ENCODE measurements at regions not wholly inside any gene's neighbourhood (a gene's known extent, or its start where the extent isn't known, plus 50 kb on each side); places are given as distances from the start of the nearest gene placed in this dataset.

DNA sequence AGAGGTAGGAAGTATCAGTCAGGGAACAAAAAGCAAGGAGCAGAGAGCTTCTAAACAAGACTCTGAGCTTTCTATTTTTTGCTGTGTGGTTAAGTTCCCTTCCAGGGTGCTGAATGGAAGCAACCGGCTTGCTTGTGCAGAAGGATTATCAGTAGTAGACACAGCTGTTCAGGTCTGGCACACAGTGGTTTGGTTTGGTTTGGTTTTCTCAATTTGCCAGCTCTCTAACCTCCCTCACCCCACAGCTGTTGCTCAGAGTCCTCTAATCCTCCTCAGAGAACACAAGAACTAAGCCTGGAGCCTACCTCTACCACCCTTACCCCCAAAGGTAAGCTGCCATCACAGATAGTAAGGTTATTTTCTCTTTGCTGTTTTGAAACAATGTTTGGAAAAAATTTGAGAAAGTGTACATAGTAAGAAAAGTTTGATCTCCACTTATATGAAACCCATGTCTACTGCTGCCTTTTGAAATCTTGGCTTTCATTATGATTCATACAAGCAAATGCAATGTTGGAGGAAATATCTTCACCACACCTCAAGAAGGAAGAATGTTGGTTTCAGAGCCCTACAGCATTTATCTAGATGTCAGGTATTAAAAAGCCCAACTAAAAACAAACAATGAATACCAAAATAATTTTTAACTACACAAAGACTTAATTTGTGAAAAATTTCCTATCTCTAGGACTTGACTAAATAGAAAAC lies 255.3 kb downstream of the NR4A2 start:
- H3K9me3 Mint-ChIP-seq = peaks cover 2% of the 10 kb centered on the region
- H3K27me3 Mint-ChIP-seq (ENCODE audit: low read depth) = no peaks in the 10 kb centered on the region
- CTCF ChIA-PET = no interaction called here
- no peaks in the 10 kb centered on the region for H3K4me1 Mint-ChIP-seq (ENCODE audit: low read depth)
- intact Hi-C loops (cut with micrococcal nuclease) = loop anchor here (10.0 kb wide), 1 partner anchor 818 kb away; no protein-coding TSS in a partner anchor
- H3K36me3 Mint-ChIP-seq (ENCODE audit: low read depth) = no peaks in the 10 kb centered on the region
- no peak overlapping the region for H3K4me3 Mint-ChIP-seq
- no peak overlapping the region for H3K27ac Mint-ChIP-seq
- no peak for DNase-seq

- no peak overlapping the region for H3K27ac Mint-ChIP-seq
- H3K4me1 Mint-ChIP-seq (ENCODE audit: low read depth) = no peaks in the 10 kb centered on the region
- intact Hi-C loops (cut with micrococcal nuclease) = loop anchor here (2.0 to 10.0 kb wide), 2 partner anchors 525 to 691 kb away; no protein-coding TSS in a partner anchor
- no peak overlapping the region for H3K4me3 Mint-ChIP-seq
- H3K9me3 Mint-ChIP-seq = no peaks in the 10 kb centered on the region
- peak; percentile 11 for DNase-seq
- CTCF ChIA-PET = no interaction called here
- H3K27me3 Mint-ChIP-seq (ENCODE audit: low read depth) = no peaks in the 10 kb centered on the region
- H3K36me3 Mint-ChIP-seq (ENCODE audit: low read depth) = no peaks in the 10 kb centered on the region
Measured at GRCh38 chr2:156065912-156066311, 266.6 kb downstream of the NR4A2 start.

- H3K27me3 Mint-ChIP-seq (ENCODE audit: low read depth) = no peaks in the 10 kb centered on the region
- CTCF ChIA-PET = no interaction called here
- no peaks in the 10 kb centered on the region for H3K4me1 Mint-ChIP-seq (ENCODE audit: low read depth)
- no peaks in the 10 kb centered on the region for H3K9me3 Mint-ChIP-seq
- no peak overlapping the region for H3K4me3 Mint-ChIP-seq
- intact Hi-C loops (cut with micrococcal nuclease) = loop anchor here (10.0 kb wide), 1 partner anchor 690 kb away; no protein-coding TSS in a partner anchor
- no peak overlapping the region for H3K27ac Mint-ChIP-seq
- DNase-seq = no peak
- no peaks in the 10 kb centered on the region for H3K36me3 Mint-ChIP-seq (ENCODE audit: low read depth)
Measured at GRCh38 chr2:156064540-156064939, 268.0 kb downstream of the NR4A2 start.

DNA sequence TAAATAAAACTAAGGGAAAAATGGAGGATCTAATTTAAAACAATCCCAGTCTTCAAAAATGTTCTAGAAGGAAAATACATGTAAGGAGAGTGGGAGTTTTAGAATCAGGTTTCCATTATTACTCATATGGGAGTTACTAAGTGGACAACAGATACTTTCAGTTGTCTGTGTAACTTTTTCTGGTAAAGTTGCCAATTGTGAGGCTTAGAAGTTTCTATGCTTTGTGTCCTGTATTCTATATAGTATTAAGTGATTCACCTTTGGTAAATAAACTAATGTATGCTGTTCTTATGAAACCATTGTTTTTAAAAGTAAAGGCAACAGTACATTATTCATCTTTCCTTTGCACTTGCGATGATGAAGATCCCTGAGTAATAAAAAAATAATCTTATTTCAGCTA lies 274.9 kb downstream of the NR4A2 start:
- H3K4me3 Mint-ChIP-seq = no peak overlapping the region
- no peaks in the 10 kb centered on the region for H3K36me3 Mint-ChIP-seq (ENCODE audit: low read depth)
- no peaks in the 10 kb centered on the region for H3K9me3 Mint-ChIP-seq
- intact Hi-C loops (cut with micrococcal nuclease) = no loop called here
- no peak overlapping the region for H3K27ac Mint-ChIP-seq
- CTCF ChIA-PET = no interaction called here
- H3K4me1 Mint-ChIP-seq (ENCODE audit: low read depth) = no peaks in the 10 kb centered on the region
- peaks cover 4% of the 10 kb centered on the region for H3K27me3 Mint-ChIP-seq (ENCODE audit: low read depth)
- DNase-seq = no peak

DNA sequence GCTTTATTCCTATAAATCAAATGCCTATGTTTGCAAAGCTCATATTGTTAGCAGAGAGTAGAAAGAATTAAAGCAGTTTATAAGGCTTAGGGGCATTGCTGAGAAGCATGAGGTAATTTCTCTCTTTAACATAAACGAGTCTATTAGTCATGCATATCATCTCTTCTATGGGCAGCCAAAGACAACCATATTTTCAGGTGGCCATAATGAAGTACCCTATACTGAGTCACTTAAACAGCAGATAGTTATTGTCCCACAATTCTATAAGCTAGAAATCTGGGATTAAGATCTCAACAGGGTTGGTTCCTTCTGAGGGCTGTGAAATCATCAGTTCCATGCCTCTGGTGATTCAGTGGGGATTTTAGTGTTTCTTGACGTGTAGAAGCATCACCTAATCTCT lies 277.5 kb downstream of the NR4A2 start:
- no peak overlapping the region for H3K4me3 Mint-ChIP-seq
- no peaks in the 10 kb centered on the region for H3K9me3 Mint-ChIP-seq
- no peak overlapping the region for H3K27ac Mint-ChIP-seq
- no peaks in the 10 kb centered on the region for H3K36me3 Mint-ChIP-seq (ENCODE audit: low read depth)
- no peak for DNase-seq
- H3K4me1 Mint-ChIP-seq (ENCODE audit: low read depth) = no peaks in the 10 kb centered on the region
- intact Hi-C loops (cut with micrococcal nuclease) = no loop called here
- CTCF ChIA-PET = no interaction called here
- peaks cover 4% of the 10 kb centered on the region for H3K27me3 Mint-ChIP-seq (ENCODE audit: low read depth)

DNA sequence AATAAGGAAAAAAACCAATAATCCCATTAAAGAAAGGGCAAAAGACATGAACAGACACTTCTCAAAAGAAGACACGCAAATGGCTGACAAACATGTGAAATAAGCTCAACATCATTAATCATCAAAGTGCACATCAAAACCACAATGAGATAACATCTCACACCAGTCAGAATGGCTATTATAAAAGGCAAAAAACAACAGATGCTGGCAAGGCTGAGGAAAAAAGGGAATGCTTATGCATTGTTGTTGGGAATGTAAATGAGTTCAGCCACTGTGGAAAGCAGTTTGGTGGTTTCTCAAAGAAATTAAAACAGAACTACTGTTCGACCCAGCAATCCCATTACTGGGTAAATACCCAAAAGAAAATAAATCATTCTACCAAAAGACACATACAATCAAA lies 285.6 kb downstream of the NR4A2 start:
- CTCF ChIA-PET = no interaction called here
- Mint-ChIP-seq H3K36me3 (ENCODE audit: low read depth) (no peaks in the 10 kb centered on the region), H3K27ac (no peak overlapping the region), H3K9me3 (no peaks in the 10 kb centered on the region), H3K4me3 (no peak overlapping the region), H3K4me1 (ENCODE audit: low read depth) (no peaks in the 10 kb centered on the region), H3K27me3 (ENCODE audit: low read depth) (no peaks in the 10 kb centered on the region)
- DNase-seq = no peak
- intact Hi-C loops (cut with micrococcal nuclease) = no loop called here

GRCh38 chr2:156042895-156043294 lies 289.6 kb downstream of the NR4A2 start:
- Mint-ChIP-seq H3K36me3 (ENCODE audit: low read depth) (no peaks in the 10 kb centered on the region), H3K27me3 (ENCODE audit: low read depth) (no peaks in the 10 kb centered on the region), H3K4me3 (no peak overlapping the region), H3K27ac (no peak overlapping the region), H3K4me1 (ENCODE audit: low read depth) (no peaks in the 10 kb centered on the region), H3K9me3 (no peaks in the 10 kb centered on the region)
- intact Hi-C loops (cut with micrococcal nuclease) = no loop called here
- CTCF ChIA-PET = interaction anchor here (0.6 kb wide), 1 partner anchor 483 kb away, joined by 3 read pairs; no protein-coding TSS in a partner anchor
- no peak for DNase-seq

GRCh38 chr2:156038021-156038420 lies 294.5 kb downstream of the NR4A2 start:
- intact Hi-C loops (cut with micrococcal nuclease) = no loop called here
- H3K36me3 Mint-ChIP-seq (ENCODE audit: low read depth) = no peaks in the 10 kb centered on the region
- H3K27ac Mint-ChIP-seq = no peak overlapping the region
- CTCF ChIA-PET = no interaction called here
- no peaks in the 10 kb centered on the region for H3K9me3 Mint-ChIP-seq
- no peaks in the 10 kb centered on the region for H3K27me3 Mint-ChIP-seq (ENCODE audit: low read depth)
- no peak for DNase-seq
- no peaks in the 10 kb centered on the region for H3K4me1 Mint-ChIP-seq (ENCODE audit: low read depth)
- no peak overlapping the region for H3K4me3 Mint-ChIP-seq

GRCh38 chr2:156037482-156037881 lies 295.0 kb downstream of the NR4A2 start:
- no peaks in the 10 kb centered on the region for H3K9me3 Mint-ChIP-seq
- no peak overlapping the region for H3K27ac Mint-ChIP-seq
- H3K4me3 Mint-ChIP-seq = no peak overlapping the region
- H3K27me3 Mint-ChIP-seq (ENCODE audit: low read depth) = no peaks in the 10 kb centered on the region
- intact Hi-C loops (cut with micrococcal nuclease) = no loop called here
- no peaks in the 10 kb centered on the region for H3K4me1 Mint-ChIP-seq (ENCODE audit: low read depth)
- DNase-seq = no peak
- H3K36me3 Mint-ChIP-seq (ENCODE audit: low read depth) = no peaks in the 10 kb centered on the region
- CTCF ChIA-PET = no interaction called here

GRCh38 chr2:156031121-156031520 lies 301.4 kb downstream of the NR4A2 start:
- H3K36me3 Mint-ChIP-seq (ENCODE audit: low read depth) = no peaks in the 10 kb centered on the region
- H3K27ac Mint-ChIP-seq = no peak overlapping the region
- peaks cover 1% of the 10 kb centered on the region for H3K27me3 Mint-ChIP-seq (ENCODE audit: low read depth)
- H3K4me1 Mint-ChIP-seq (ENCODE audit: low read depth) = no peaks in the 10 kb centered on the region
- CTCF ChIA-PET = no interaction called here
- no peak for DNase-seq
- H3K9me3 Mint-ChIP-seq = no peaks in the 10 kb centered on the region
- no peak overlapping the region for H3K4me3 Mint-ChIP-seq
- intact Hi-C loops (cut with micrococcal nuclease) = no loop called here

GRCh38 chr2:156023229-156023869 lies 309.2 kb downstream of the NR4A2 start:
- Mint-ChIP-seq H3K27me3 (ENCODE audit: low read depth) (no peaks in the 10 kb centered on the region), H3K9me3 (no peaks in the 10 kb centered on the region), H3K4me1 (ENCODE audit: low read depth) (no peaks in the 10 kb centered on the region), H3K27ac (no peak overlapping the region), H3K36me3 (ENCODE audit: low read depth) (no peaks in the 10 kb centered on the region), H3K4me3 (no peak overlapping the region)
- CTCF ChIA-PET = no interaction called here
- intact Hi-C loops (cut with micrococcal nuclease) = no loop called here
- DNase-seq = no peak

- CTCF ChIA-PET = no interaction called here
- no peaks in the 10 kb centered on the region for H3K27me3 Mint-ChIP-seq (ENCODE audit: low read depth)
- DNase-seq = no peak
- no peak overlapping the region for H3K27ac Mint-ChIP-seq
- H3K4me3 Mint-ChIP-seq = no peak overlapping the region
- intact Hi-C loops (cut with micrococcal nuclease) = no loop called here
- no peaks in the 10 kb centered on the region for H3K9me3 Mint-ChIP-seq
- H3K36me3 Mint-ChIP-seq (ENCODE audit: low read depth) = no peaks in the 10 kb centered on the region
- H3K4me1 Mint-ChIP-seq (ENCODE audit: low read depth) = no peaks in the 10 kb centered on the region
Measured at GRCh38 chr2:156021146-156022040, 311.1 kb downstream of the NR4A2 start.
